ENCODE measurements at regions not wholly inside any gene's neighbourhood (a gene's known extent, or its start where the extent isn't known, plus 50 kb on each side); places are given as distances from the start of the nearest gene placed in this dataset.

- H3K36me3 ChIP-seq (replicated peaks in 1 of 2; ENCODE audit: control insufficient read depth in 1 of 2, insufficient read depth in 2 of 2, low read length in 2 of 2), result no peaks in the 10 kb centered on the region
- FAIRE-seq, result no peak
- ChIA-PET POLR2A (no interaction called here), CTCF (ENCODE audit: low intra/inter-chr PET ratio, low total read pairs) (no interaction called here)
- H3K27ac ChIP-seq (ENCODE audit: extremely low read length, insufficient read depth, low read length), result no peak overlapping the region
- intact Hi-C loops (cut with micrococcal nuclease; ENCODE audit: unreplicated experiment), result no loop called here
- H2AFZ ChIP-seq (ENCODE audit: low read length), result no peak overlapping the region
- BruUV-seq (replicated peaks), result no TSS peak
- no peak for DNase-seq (ENCODE audit: low spot score)
- H3K4me2 ChIP-seq (ENCODE audit: low read depth, low read length), result no peak overlapping the region
- H3K79me2 ChIP-seq (ENCODE audit: insufficient read depth, low read length), result no peaks in the 10 kb centered on the region
- no peaks in the 10 kb centered on the region for H3K27me3 ChIP-seq (ENCODE audit: control insufficient read depth in 1 of 2, insufficient read depth in 2 of 2, low read length in 2 of 2)
- H3K9ac ChIP-seq (ENCODE audit: insufficient read depth, low read depth, low read length), result no peak overlapping the region
- H3K4me3 ChIP-seq (replicated peaks in 1 of 3; ENCODE audit: insufficient read depth in 1 of 3, low read depth in 2 of 3, low read length in 3 of 3), result no peak overlapping the region
- no peak for ATAC-seq
- 2% methylated on average over 3 of the region's 3 CpGs for WGBS (ENCODE audit: low lambda C conversion rate)
- no peaks in the 10 kb centered on the region for H3K4me1 ChIP-seq (ENCODE audit: insufficient read depth, low read length)
- TF ChIP-seq RFXANK (CRISPR knock-in tag; IDR thresholded peaks at IDR 0.05), result no peak
- no peak for TF ChIP-seq SRSF4 (IDR thresholded peaks at IDR 0.05; ENCODE audit: low read depth, low read length, poor library complexity, severe bottlenecking)
- no peak for TF ChIP-seq SRSF1 (optimal IDR thresholded peaks at IDR 0.05; ENCODE audit: low read depth, low read length)
- TF ChIP-seq CTCF (CRISPR knock-in tag; IDR thresholded peaks at IDR 0.05), result no peak
- TF ChIP-seq ZHX1 (CRISPR knock-in tag; IDR thresholded peaks at IDR 0.05; ENCODE audit: low read depth), result no peak
- no peak for TF ChIP-seq REPIN1 (CRISPR knock-in tag; IDR thresholded peaks at IDR 0.05; ENCODE audit: borderline replicate concordance, low read depth)
- no peak for TF ChIP-seq HCFC1 (IDR thresholded peaks at IDR 0.05; ENCODE audit: low read depth, low read length)
- no peak for TF ChIP-seq ZEB1 (IDR thresholded peaks at IDR 0.05; ENCODE audit: insufficient replicate concordance, low read depth)
- TF ChIP-seq NFIB (CRISPR knock-in tag; IDR thresholded peaks at IDR 0.05; ENCODE audit: borderline replicate concordance), result no peak
- TF ChIP-seq ZNF549 (CRISPR knock-in tag; IDR thresholded peaks at IDR 0.05), result no peak
- TF ChIP-seq HDAC6 (IDR thresholded peaks at IDR 0.05; ENCODE audit: low read depth, low read length), result no peak
- no peak for TF ChIP-seq ZNF879 (CRISPR knock-in tag; IDR thresholded peaks at IDR 0.05)
- TF ChIP-seq ZNF775 (CRISPR knock-in tag; IDR thresholded peaks at IDR 0.05; ENCODE audit: borderline replicate concordance), result no peak
- no peak for TF ChIP-seq MAF1 (CRISPR knock-in tag; IDR thresholded peaks at IDR 0.05; ENCODE audit: borderline replicate concordance)
- no peak for TF ChIP-seq GPBP1L1 (CRISPR knock-in tag; IDR thresholded peaks at IDR 0.05)
- TF ChIP-seq KDM6A (CRISPR knock-in tag; IDR thresholded peaks at IDR 0.05; ENCODE audit: low read depth), result no peak
- H4K20me1 ChIP-seq (ENCODE audit: insufficient read depth, low read length), result no peaks in the 10 kb centered on the region
- in situ Hi-C loops (cut with HindIII; ENCODE audit: extremely low pct_ligation_motif_present, low pct_unique_long_range_greater_than_20kb), result no loop called here
- H3K9me3 ChIP-seq (ENCODE audit: low read length), result peaks cover 61% of the 10 kb centered on the region
Observed at GRCh38 chr15:47338771-47339170, 378.5 kb upstream of the SEMA6D start.
